Mesendoderm (in vitro differentiated cells): ENCODE measurements at regions not wholly inside any gene's neighbourhood (a gene's known extent, or its start where the extent isn't known, plus 50 kb on each side); places are given as distances from the start of the nearest gene placed in this dataset.
"Not testable (repeated sequence)": the region's sequence is repeated elsewhere in the genome, so short reads cannot be mapped to it uniquely, and the experiment has no call there.

Experiments
- DNase-seq: peaks from one replicate; pipeline ENCODE4 v3.0.0; 2013
- H2AK5ac ChIP-seq: 2 replicates; pipeline ENCODE4 v1.6.1; 2013; ENCODE audit warnings: low read length, inconsistent platforms
- H2BK120ac ChIP-seq: 2 replicates; pipeline ENCODE4 v1.6.1; 2013; ENCODE audit warnings: low read depth, mild to moderate bottlenecking, low read length, moderate library complexity, mixed read lengths
- H2BK15ac ChIP-seq: replicated peaks from 2 replicates; pipeline ENCODE4 v1.6.1; 2013; ENCODE audit warnings: low read depth, mild to moderate bottlenecking, moderate library complexity
- H2BK5ac ChIP-seq: 2 replicates; pipeline ENCODE4 v1.6.1; 2013; ENCODE audit warnings: low read length, inconsistent platforms
- H3K18ac ChIP-seq: 2 replicates; pipeline ENCODE4 v1.6.1; 2013; ENCODE audit warnings: mild to moderate bottlenecking, low read length, mixed read lengths
- H3K23ac ChIP-seq: one replicate; pipeline ENCODE4 v1.6.1; 2013; ENCODE audit warnings: low read length
- H3K27ac ChIP-seq: 2 replicates; pipeline ENCODE4 v1.5.1; 2013; ENCODE audit warnings: low read depth, mild to moderate bottlenecking, inconsistent platforms, low read length, moderate library complexity
- H3K27me3 ChIP-seq: 2 replicates; pipeline ENCODE4 v1.6.1; 2013; ENCODE audit warnings: low read length, control low read depth, mild to moderate bottlenecking, inconsistent platforms; ENCODE audit not compliant: insufficient read depth, poor library complexity
- H3K36me3 ChIP-seq: 2 replicates; pipeline ENCODE4 v1.6.1; 2013; ENCODE audit warnings: low read length, inconsistent platforms; ENCODE audit not compliant: control insufficient read depth, insufficient read depth
- H3K4ac ChIP-seq: one replicate; pipeline ENCODE4 v1.6.1; 2013; ENCODE audit warnings: low read depth, mild to moderate bottlenecking, low read length, moderate library complexity
- H3K4me1 ChIP-seq: 2 replicates; pipeline ENCODE4 v1.6.1; 2013; ENCODE audit warnings: low read depth, low read length, inconsistent platforms; ENCODE audit not compliant: control insufficient read depth
- H3K4me2 ChIP-seq: 2 replicates; pipeline ENCODE4 v1.6.1; 2013; ENCODE audit warnings: low read length
- H3K4me3 ChIP-seq: 2 replicates; pipeline ENCODE4 v1.5.1; 2013; ENCODE audit warnings: mild to moderate bottlenecking, low read length
- H3K56ac ChIP-seq: one replicate; pipeline ENCODE4 v1.6.1; 2013; ENCODE audit warnings: low read length
- H3K79me1 ChIP-seq: 2 replicates; pipeline ENCODE4 v1.6.1; 2013; ENCODE audit warnings: low read length, inconsistent platforms
- H3K79me2 ChIP-seq: 2 replicates; pipeline ENCODE4 v1.6.1; 2013; ENCODE audit warnings: mild to moderate bottlenecking, low read length; ENCODE audit not compliant: control insufficient read depth, insufficient read depth
- H3K9ac ChIP-seq: 2 replicates; pipeline ENCODE4 v1.6.1; 2013; ENCODE audit warnings: low read length, inconsistent platforms
- H4K5ac ChIP-seq: one replicate; pipeline ENCODE4 v1.6.1; 2013; ENCODE audit warnings: low read length
- H4K8ac ChIP-seq: one replicate; pipeline ENCODE4 v1.6.1; 2013; ENCODE audit warnings: low read depth, mild to moderate bottlenecking, control low read depth, low read length, moderate library complexity
- WGBS: extraction: QIAGEN DNeasy Blood & Tissue Kit; methylation state at CpG from one replicate; pipeline ENCODE4 v1.1.7; 2013; ENCODE audit warnings: low lambda C conversion rate, missing lambda C conversion rate; ENCODE audit not compliant: insufficient coverage; ENCODE audit errors: extremely low coverage; 5-methylcytosine and 5-hydroxymethylcytosine counted together

DNA sequence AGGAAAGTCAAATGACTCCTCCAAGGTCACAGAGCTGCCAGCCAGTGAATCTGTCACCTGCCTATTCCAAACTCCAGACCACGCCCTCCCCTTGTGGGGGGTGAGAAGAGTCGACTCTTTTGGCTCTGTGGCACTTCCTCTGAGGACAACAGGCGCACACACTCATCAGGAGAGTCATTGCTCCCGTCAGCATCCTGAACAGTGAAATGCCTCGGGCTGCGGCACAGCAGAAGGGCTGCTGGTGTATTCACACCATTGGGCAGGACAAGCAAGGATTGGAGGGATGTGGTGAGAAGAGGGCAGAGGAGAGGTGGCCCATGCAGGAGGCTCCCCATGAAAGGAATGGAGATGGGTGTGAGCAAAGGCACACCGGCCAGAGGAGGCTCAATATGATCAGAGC is 239.0 kb downstream of the TOMM20 start:
- Histone ChIP-seq H3K4me1 (no peaks in the 10 kb centered on the region), H2BK15ac (no peak overlapping the region), H3K23ac (no peak overlapping the region), H3K27ac (no peak overlapping the region), H3K79me2 (no peaks in the 10 kb centered on the region), H3K36me3 (no peaks in the 10 kb centered on the region), H4K5ac (no peak overlapping the region), H3K18ac (no peak overlapping the region), H3K4me2 (no peak overlapping the region), H3K79me1 (no peaks in the 10 kb centered on the region), H3K9ac (no peak overlapping the region), H3K27me3 (no peaks in the 10 kb centered on the region), H2BK5ac (no peak overlapping the region), H3K4me3 (no peak overlapping the region), H4K8ac (no peak overlapping the region), H3K56ac (no peak overlapping the region), H3K4ac (no peak overlapping the region), H2AK5ac (no peak overlapping the region), H2BK120ac (no peak overlapping the region)
- DNase-seq = no peak
- WGBS = no CpG with 5 or more reads among the region's 7 CpGs

- not testable (repeated sequence) for H3K18ac ChIP-seq, H3K27ac ChIP-seq, H3K79me2 ChIP-seq, H2BK120ac ChIP-seq, H3K4me2 ChIP-seq, H4K5ac ChIP-seq, H3K27me3 ChIP-seq, H3K23ac ChIP-seq, H4K8ac ChIP-seq, H3K4me1 ChIP-seq, H3K4ac ChIP-seq, H2AK5ac ChIP-seq, H2BK15ac ChIP-seq, H3K56ac ChIP-seq, H3K36me3 ChIP-seq, DNase-seq, H3K4me3 ChIP-seq, H2BK5ac ChIP-seq, H3K79me1 ChIP-seq, H3K9ac ChIP-seq
- no CpG with 5 or more reads among the region's 5 CpGs for WGBS
Observed at GRCh38 chr1:234888247-234888646, 240.4 kb downstream of the TOMM20 start.

GRCh38 chr1:234887016-234887900 is 241.4 kb downstream of the TOMM20 start:
- H3K4ac ChIP-seq = no peak overlapping the region
- no peaks in the 10 kb centered on the region for H3K4me1 ChIP-seq
- H3K18ac ChIP-seq = no peak overlapping the region
- no peak overlapping the region for H3K9ac ChIP-seq
- no peak overlapping the region for H3K4me3 ChIP-seq
- H3K79me2 ChIP-seq = no peaks in the 10 kb centered on the region
- DNase-seq = no peak
- H4K8ac ChIP-seq = no peak overlapping the region
- no peak overlapping the region for H2BK5ac ChIP-seq
- H3K4me2 ChIP-seq = no peak overlapping the region
- no peak overlapping the region for H3K27ac ChIP-seq
- no peaks in the 10 kb centered on the region for H3K27me3 ChIP-seq
- no peaks in the 10 kb centered on the region for H3K36me3 ChIP-seq
- H3K79me1 ChIP-seq = no peaks in the 10 kb centered on the region
- no peak overlapping the region for H3K23ac ChIP-seq
- no peak overlapping the region for H2BK15ac ChIP-seq
- no peak overlapping the region for H3K56ac ChIP-seq
- no peak overlapping the region for H2BK120ac ChIP-seq
- H4K5ac ChIP-seq = no peak overlapping the region
- WGBS = no CpG with 5 or more reads among the region's 13 CpGs
- H2AK5ac ChIP-seq = no peak overlapping the region

DNA sequence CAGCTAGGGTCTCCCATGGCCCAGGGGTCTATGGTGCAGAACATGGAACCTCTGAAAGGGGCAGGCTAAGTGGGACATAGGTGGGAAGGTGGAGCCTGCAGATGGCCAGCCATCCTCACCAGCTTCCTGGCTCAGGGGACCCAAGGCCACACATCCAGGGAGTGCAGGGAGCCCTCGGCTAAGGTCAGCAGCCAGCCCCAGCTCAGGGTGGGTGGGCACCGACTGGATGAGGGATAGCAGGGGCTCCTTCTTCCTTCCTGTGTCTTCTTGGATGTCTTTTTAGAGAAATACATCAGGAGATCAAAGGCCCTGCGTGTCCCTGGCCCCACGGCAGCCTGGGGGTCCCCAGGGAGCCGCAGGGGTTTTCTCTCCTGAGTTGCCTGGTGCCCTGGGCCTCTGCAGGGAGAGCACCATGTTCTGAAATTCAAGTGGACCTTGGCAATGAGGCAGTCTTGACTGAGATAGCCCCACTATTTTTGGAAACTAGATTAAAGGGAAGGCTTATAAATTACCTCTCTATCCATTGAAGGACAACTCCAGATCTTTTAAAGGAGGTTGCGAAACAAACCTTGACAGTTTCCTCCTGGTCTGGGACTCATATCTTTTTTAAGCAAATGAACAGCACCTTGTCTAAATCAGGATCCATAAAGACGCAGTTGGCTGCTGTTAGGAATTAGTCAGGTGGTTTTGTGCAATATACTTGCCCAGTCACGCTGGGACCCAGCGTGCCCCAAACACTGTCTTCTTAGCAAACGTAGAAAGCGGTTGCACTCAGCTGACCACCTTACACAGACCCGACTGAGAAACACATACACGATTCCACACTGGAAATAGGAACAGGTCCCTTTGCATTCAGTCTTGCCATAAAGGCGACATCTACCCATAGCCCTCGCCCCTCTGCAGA is 242.3 kb downstream of the TOMM20 start:
- Histone ChIP-seq H3K27ac (no peak overlapping the region), H3K4ac (no peak overlapping the region), H3K79me1 (no peaks in the 10 kb centered on the region), H3K9ac (no peak overlapping the region), H3K56ac (no peak overlapping the region), H3K4me2 (no peak overlapping the region), H3K79me2 (no peaks in the 10 kb centered on the region), H3K4me1 (no peaks in the 10 kb centered on the region), H2BK120ac (no peak overlapping the region), H3K18ac (no peak overlapping the region), H2BK5ac (no peak overlapping the region), H2BK15ac (no peak overlapping the region), H4K5ac (no peak overlapping the region), H4K8ac (no peak overlapping the region), H2AK5ac (no peak overlapping the region), H3K27me3 (no peaks in the 10 kb centered on the region), H3K23ac (no peak overlapping the region), H3K4me3 (no peak overlapping the region), H3K36me3 (no peaks in the 10 kb centered on the region)
- no CpG with 5 or more reads among the region's 15 CpGs for WGBS
- no peak for DNase-seq

DNA sequence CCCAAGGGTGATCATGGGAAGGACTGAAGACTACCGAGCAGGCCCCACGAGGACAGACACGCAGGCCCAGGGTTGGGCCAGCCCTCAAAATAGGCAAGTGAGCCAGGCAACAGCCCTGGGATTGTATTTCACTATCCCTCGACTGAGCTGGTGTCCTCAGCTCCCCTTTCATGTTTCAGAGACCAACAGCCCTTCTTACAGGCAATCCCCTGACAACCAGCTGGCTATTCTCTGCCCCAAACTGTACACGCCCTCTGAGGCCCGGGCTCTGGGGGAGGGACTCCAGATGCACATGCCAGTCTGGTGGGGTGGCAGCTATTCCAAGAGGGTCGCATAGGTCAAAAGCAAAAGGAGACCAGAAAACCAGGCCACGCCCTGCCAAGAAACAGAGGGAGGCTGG is 243.0 kb downstream of the TOMM20 start:
- Histone ChIP-seq H3K4me2 (no peak overlapping the region), H3K36me3 (no peaks in the 10 kb centered on the region), H2BK5ac (no peak overlapping the region), H3K18ac (no peak overlapping the region), H3K27me3 (no peaks in the 10 kb centered on the region), H3K23ac (no peak overlapping the region), H3K56ac (no peak overlapping the region), H3K79me1 (no peaks in the 10 kb centered on the region), H3K4me1 (no peaks in the 10 kb centered on the region), H2AK5ac (no peak overlapping the region), H3K4ac (no peak overlapping the region), H3K79me2 (no peaks in the 10 kb centered on the region), H3K27ac (no peak overlapping the region), H2BK120ac (no peak overlapping the region), H2BK15ac (no peak overlapping the region), H4K5ac (no peak overlapping the region), H3K9ac (no peak overlapping the region), H4K8ac (no peak overlapping the region), H3K4me3 (no peak overlapping the region)
- no peak for DNase-seq
- WGBS = no CpG with 5 or more reads among the region's 8 CpGs
